ENCODE measurements at regions not wholly inside any gene's neighbourhood (a gene's known extent, or its start where the extent isn't known, plus 50 kb on each side); places are given as distances from the start of the nearest gene placed in this dataset.

- no peak for DNase-seq (ENCODE audit: low read depth)
- H3K4me3 ChIP-seq (ENCODE audit: low read length), result no peak overlapping the region
- TF ChIP-seq, protein P1, sequence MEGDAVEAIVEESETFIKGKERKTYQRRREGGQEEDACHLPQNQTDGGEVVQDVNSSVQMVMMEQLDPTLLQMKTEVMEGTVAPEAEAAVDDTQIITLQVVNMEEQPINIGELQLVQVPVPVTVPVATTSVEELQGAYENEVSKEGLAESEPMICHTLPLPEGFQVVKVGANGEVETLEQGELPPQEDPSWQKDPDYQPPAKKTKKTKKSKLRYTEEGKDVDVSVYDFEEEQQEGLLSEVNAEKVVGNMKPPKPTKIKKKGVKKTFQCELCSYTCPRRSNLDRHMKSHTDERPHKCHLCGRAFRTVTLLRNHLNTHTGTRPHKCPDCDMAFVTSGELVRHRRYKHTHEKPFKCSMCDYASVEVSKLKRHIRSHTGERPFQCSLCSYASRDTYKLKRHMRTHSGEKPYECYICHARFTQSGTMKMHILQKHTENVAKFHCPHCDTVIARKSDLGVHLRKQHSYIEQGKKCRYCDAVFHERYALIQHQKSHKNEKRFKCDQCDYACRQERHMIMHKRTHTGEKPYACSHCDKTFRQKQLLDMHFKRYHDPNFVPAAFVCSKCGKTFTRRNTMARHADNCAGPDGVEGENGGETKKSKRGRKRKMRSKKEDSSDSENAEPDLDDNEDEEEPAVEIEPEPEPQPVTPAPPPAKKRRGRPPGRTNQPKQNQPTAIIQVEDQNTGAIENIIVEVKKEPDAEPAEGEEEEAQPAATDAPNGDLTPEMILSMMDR (IDR thresholded peaks at IDR 0.05; ENCODE audit: insufficient read depth, low read depth, low read length, missing control alignments), result no peak
Measured at GRCh38 chr11:70615036-70615875, 216.9 kb downstream of the CTTN start.

DNA sequence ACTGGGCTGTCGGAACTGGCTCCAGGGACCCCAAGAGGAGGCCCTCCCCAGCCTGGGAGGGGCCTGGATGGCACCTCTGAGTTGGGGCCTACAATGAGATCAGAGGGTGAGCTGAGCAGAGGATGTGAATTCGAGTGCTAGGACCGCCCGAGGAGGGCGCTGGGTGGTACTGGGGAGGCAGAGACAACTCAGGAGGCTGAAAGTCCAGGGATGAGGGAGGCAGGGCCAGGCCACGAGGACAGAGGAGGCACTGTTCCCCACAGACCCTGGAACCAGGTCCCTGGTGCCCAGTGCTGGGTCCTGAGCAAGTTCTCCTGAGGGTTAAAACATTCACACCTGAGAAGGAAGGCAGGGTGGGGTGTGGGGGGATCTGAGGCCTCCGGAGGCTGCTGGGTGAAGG, 218.0 kb downstream of the CTTN start:
- TF ChIP-seq, protein P1 (IDR thresholded peaks at IDR 0.05; ENCODE audit: insufficient read depth, low read depth, low read length, missing control alignments), result no peak
- DNase-seq (ENCODE audit: low read depth), result no peak
- H3K4me3 ChIP-seq (ENCODE audit: low read length), result no peak overlapping the region

DNA sequence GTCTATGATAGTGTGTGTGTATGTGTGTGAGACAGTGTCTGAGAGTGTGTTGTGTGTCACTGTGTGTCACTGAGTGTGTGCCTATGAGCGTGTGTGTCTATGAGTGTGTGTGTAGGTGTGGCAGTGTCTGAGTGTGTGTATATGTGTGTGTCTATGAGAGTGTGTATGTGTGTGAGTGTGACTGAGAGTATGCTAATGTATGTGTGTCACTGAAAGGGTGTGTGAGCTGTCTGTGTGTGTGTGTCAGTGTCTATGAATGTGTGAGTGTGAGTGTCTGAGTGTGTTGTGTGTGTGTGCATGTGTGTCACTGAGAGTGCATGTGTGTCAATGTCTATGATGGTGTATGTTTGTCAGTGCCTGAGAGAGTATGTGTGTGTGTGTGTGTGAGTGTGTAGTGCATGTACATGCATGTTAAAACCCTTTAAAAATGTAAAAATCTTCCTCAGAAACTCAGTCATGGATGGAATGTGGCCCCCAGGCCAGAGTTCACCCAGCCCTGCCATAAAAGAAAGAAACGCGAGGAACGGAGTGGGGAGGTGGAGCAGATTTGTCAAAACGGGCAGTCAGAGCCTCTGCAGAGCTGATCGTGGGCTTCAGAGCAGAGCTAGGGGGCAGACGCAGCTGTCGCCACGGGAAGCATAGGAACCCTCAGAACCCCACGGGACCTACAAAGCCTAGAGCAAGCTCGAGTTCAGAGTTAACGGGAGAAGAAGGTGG, 218.8 kb downstream of the CTTN start:
- TF ChIP-seq, protein P1 (IDR thresholded peaks at IDR 0.05; ENCODE audit: insufficient read depth, low read depth, low read length, missing control alignments), result no peak
- no peak overlapping the region for H3K4me3 ChIP-seq (ENCODE audit: low read length)
- no peak for DNase-seq (ENCODE audit: low read depth)

DNA sequence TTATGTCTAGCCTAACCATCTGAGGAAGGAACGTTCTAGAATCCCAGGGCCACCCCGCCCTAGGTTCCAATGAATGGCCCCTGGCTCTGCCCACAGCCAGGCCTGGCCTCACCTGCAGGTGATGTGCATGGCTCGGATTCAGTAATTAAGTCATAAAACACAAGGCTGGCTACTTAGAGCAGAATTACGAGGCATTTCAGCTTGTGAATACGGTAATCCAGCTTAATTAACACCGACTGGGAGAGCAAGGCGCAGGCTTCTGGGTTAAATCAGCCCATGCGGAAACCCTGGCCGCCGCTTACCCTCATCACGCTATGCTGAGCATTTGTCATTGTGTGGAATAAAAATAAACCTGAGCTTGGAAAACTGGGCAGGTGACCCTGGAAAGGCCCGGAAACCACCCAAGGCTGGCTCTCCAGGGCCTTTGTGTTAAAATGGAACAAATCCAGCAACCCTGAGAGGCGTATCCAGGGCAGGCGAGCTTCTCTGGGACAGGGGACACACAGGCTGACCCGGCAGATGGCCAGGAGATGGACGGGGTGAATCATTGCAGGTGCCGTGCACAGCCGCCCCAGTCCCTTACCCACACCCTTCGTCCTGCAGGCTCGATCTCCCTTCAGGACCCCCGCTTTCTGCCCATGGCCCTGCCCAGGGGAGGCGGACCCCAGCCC, 220.2 kb downstream of the CTTN start:
- H3K4me3 ChIP-seq (ENCODE audit: low read length), result no peak overlapping the region
- TF ChIP-seq, protein P1 (IDR thresholded peaks at IDR 0.05; ENCODE audit: insufficient read depth, low read depth, low read length, missing control alignments), result no peak
- DNase-seq (ENCODE audit: low read depth), result no peak

- no peak overlapping the region for H3K4me3 ChIP-seq (ENCODE audit: low read length)
- DNase-seq (ENCODE audit: low read depth), result no peak
- TF ChIP-seq, protein P1 (IDR thresholded peaks at IDR 0.05; ENCODE audit: insufficient read depth, low read depth, low read length, missing control alignments), result no peak
Measured at GRCh38 chr11:70619591-70619990, 221.3 kb downstream of the CTTN start.

GRCh38 chr11:70620510-70621184, 222.3 kb downstream of the CTTN start:
- TF ChIP-seq, protein P1 (IDR thresholded peaks at IDR 0.05; ENCODE audit: insufficient read depth, low read depth, low read length, missing control alignments), result no peak

More at GRCh38 chr11:70620510-70621184, 222.3 kb downstream of the CTTN start:
- no peak overlapping the region for H3K4me3 ChIP-seq (ENCODE audit: low read length)
- DNase-seq (ENCODE audit: low read depth), result no peak

Data from epithelial cell of esophagus (primary cell).